ENCODE measurements at regions not wholly inside any gene's neighbourhood (a gene's known extent, or its start where the extent isn't known, plus 50 kb on each side); places are given as distances from the start of the nearest gene placed in this dataset.

GRCh38 chr6:12653486-12653885 is 63.1 kb upstream of the PHACTR1 start:
- no peaks in the 10 kb centered on the region for H3K27me3 ChIP-seq (ENCODE audit: control insufficient read depth in 5 of 5, insufficient read depth in 4 of 5, low read length in 5 of 5)

GRCh38 chr6:12654107-12654506 is 62.5 kb upstream of the PHACTR1 start:
- Histone ChIP-seq H3K36me3 (ENCODE audit: control insufficient read depth in 5 of 5, insufficient read depth in 5 of 5, low read length in 5 of 5) (no peaks in the 10 kb centered on the region), H3K4me3 (ENCODE audit: low read depth in 1 of 5, low read length in 5 of 5) (no peak overlapping the region), H3K27ac (ENCODE audit: low read depth, low read length) (no peak overlapping the region), H3K9me3 (ENCODE audit: control insufficient read depth in 5 of 5, low read length in 5 of 5) (peaks cover 0 to 6% (median 0%) of the 10 kb centered on the region in 5 donors), H3K4me1 (ENCODE audit: control insufficient read depth in 5 of 5, insufficient read depth in 5 of 5, low read length in 5 of 5) (no peaks in the 10 kb centered on the region), H3K9ac (ENCODE audit: low read length in 5 of 5) (no peak overlapping the region), H3K27me3 (ENCODE audit: control insufficient read depth in 5 of 5, insufficient read depth in 4 of 5, low read length in 5 of 5) (no peaks in the 10 kb centered on the region)

More at GRCh38 chr6:12653486-12653885, 63.1 kb upstream of the PHACTR1 start:
- H3K36me3 ChIP-seq (ENCODE audit: control insufficient read depth in 5 of 5, insufficient read depth in 5 of 5, low read length in 5 of 5): no peaks in the 10 kb centered on the region
- no peak overlapping the region for H3K4me3 ChIP-seq (ENCODE audit: low read depth in 1 of 5, low read length in 5 of 5)
- peaks cover 0 to 6% (median 0%) of the 10 kb centered on the region in 5 donors for H3K9me3 ChIP-seq (ENCODE audit: control insufficient read depth in 5 of 5, low read length in 5 of 5)
- no peaks in the 10 kb centered on the region for H3K4me1 ChIP-seq (ENCODE audit: control insufficient read depth in 5 of 5, insufficient read depth in 5 of 5, low read length in 5 of 5)
- no peak overlapping the region for H3K9ac ChIP-seq (ENCODE audit: low read length in 5 of 5)
- H3K27ac ChIP-seq (ENCODE audit: low read depth, low read length): no peak overlapping the region

- no peaks in the 10 kb centered on the region for H3K4me1 ChIP-seq (ENCODE audit: control insufficient read depth in 5 of 5, insufficient read depth in 5 of 5, low read length in 5 of 5)
- no peak overlapping the region for H3K4me3 ChIP-seq (ENCODE audit: low read depth in 1 of 5, low read length in 5 of 5)
- H3K27ac ChIP-seq (ENCODE audit: low read depth, low read length): no peak overlapping the region
- H3K36me3 ChIP-seq (ENCODE audit: control insufficient read depth in 5 of 5, insufficient read depth in 5 of 5, low read length in 5 of 5): no peaks in the 10 kb centered on the region
- H3K9ac ChIP-seq (ENCODE audit: low read length in 5 of 5): no peak overlapping the region
- H3K27me3 ChIP-seq (ENCODE audit: control insufficient read depth in 5 of 5, insufficient read depth in 4 of 5, low read length in 5 of 5): no peaks in the 10 kb centered on the region
- H3K9me3 ChIP-seq (ENCODE audit: control insufficient read depth in 5 of 5, low read length in 5 of 5): peaks cover 0 to 2% (median 0%) of the 10 kb centered on the region in 5 donors
These were observed 62.1 kb upstream of the PHACTR1 start for GRCh38 chr6:12654514-12654913.

GRCh38 chr6:12656906-12657305 is 59.7 kb upstream of the PHACTR1 start:
- H3K27me3 ChIP-seq (ENCODE audit: control insufficient read depth in 5 of 5, insufficient read depth in 4 of 5, low read length in 5 of 5): peaks cover 0 to 2% (median 0%) of the 10 kb centered on the region in 5 donors
- H3K9ac ChIP-seq (ENCODE audit: low read length in 5 of 5): no peak overlapping the region
- H3K27ac ChIP-seq (ENCODE audit: low read depth, low read length): no peak overlapping the region
- H3K36me3 ChIP-seq (ENCODE audit: control insufficient read depth in 5 of 5, insufficient read depth in 5 of 5, low read length in 5 of 5): no peaks in the 10 kb centered on the region
- no peaks in the 10 kb centered on the region for H3K9me3 ChIP-seq (ENCODE audit: control insufficient read depth in 5 of 5, low read length in 5 of 5)
- H3K4me1 ChIP-seq (ENCODE audit: control insufficient read depth in 5 of 5, insufficient read depth in 5 of 5, low read length in 5 of 5): no peaks in the 10 kb centered on the region
- no peak overlapping the region for H3K4me3 ChIP-seq (ENCODE audit: low read depth in 1 of 5, low read length in 5 of 5)

DNA sequence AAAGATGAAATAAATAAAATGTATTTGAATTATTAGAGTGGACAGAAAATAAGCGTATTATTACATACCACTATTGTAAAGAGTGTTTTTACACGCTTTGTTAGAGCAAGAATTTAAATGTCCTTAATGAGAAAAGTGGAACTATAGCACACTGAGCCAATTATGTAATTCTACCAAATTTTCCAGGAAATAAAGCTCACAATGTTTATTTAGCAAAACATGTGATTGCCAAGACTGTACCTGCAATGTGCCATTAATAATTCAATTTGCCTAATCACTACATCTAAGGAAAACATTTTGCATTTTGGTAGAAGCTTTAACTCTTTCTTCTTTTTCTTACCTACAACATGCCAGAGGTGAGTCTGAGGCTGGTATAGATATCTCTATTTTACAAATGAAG is 58.7 kb upstream of the PHACTR1 start:
- no peaks in the 10 kb centered on the region for H3K4me1 ChIP-seq (ENCODE audit: control insufficient read depth in 5 of 5, insufficient read depth in 5 of 5, low read length in 5 of 5)
- no peak overlapping the region for H3K9ac ChIP-seq (ENCODE audit: low read length in 5 of 5)
- H3K9me3 ChIP-seq (ENCODE audit: control insufficient read depth in 5 of 5, low read length in 5 of 5): no peaks in the 10 kb centered on the region
- H3K27me3 ChIP-seq (ENCODE audit: control insufficient read depth in 5 of 5, insufficient read depth in 4 of 5, low read length in 5 of 5): peaks cover 0 to 2% (median 0%) of the 10 kb centered on the region in 5 donors
- H3K4me3 ChIP-seq (ENCODE audit: low read depth in 1 of 5, low read length in 5 of 5): no peak overlapping the region
- H3K27ac ChIP-seq (ENCODE audit: low read depth, low read length): no peak overlapping the region
- H3K36me3 ChIP-seq (ENCODE audit: control insufficient read depth in 5 of 5, insufficient read depth in 5 of 5, low read length in 5 of 5): no peaks in the 10 kb centered on the region

DNA sequence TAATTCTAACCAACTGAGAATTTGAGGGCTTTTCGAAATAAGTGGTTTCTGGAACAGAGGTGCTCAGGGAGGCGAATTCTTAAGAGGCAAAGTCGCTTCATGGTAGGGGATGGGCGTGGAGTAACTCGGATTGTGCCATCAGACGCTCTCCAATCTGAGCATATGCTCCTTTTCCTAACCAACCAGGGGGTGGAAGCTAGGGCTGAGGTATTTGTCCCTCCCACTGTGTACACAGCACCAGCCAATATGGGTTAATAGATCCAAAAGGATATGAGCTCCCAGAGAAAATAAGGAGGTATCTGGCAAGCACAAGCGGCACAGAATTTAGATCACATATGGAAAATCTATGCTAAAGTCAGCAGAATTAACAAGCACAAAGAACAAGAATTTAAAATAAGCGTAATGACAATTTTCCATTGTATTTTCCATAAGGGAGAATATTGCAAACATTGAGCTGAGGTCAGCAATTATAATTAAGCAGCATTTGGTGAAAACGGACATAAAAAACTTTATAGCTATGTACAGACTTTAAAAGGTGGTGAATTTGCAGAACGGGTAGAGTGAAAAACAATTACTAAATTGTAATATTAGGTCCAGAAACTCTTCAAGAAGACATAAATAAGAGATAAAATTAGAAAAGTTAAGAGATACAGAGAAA is 55.0 kb upstream of the PHACTR1 start:
- H3K27ac ChIP-seq (ENCODE audit: low read depth, low read length): no peak overlapping the region
- H3K36me3 ChIP-seq (ENCODE audit: control insufficient read depth in 5 of 5, insufficient read depth in 5 of 5, low read length in 5 of 5): no peaks in the 10 kb centered on the region
- no peak overlapping the region for H3K9ac ChIP-seq (ENCODE audit: low read length in 5 of 5)
- no peak overlapping the region for H3K4me3 ChIP-seq (ENCODE audit: low read depth in 1 of 5, low read length in 5 of 5)
- H3K27me3 ChIP-seq (ENCODE audit: control insufficient read depth in 5 of 5, insufficient read depth in 4 of 5, low read length in 5 of 5): peaks cover 0 to 2% (median 0%) of the 10 kb centered on the region in 5 donors
- H3K4me1 ChIP-seq (ENCODE audit: control insufficient read depth in 5 of 5, insufficient read depth in 5 of 5, low read length in 5 of 5): no peaks in the 10 kb centered on the region
- H3K9me3 ChIP-seq (ENCODE audit: control insufficient read depth in 5 of 5, low read length in 5 of 5): no peaks in the 10 kb centered on the region
